GM06990 (cell line): ENCODE measurements at regions not wholly inside any gene's neighbourhood (a gene's known extent, or its start where the extent isn't known, plus 50 kb on each side); places are given as distances from the start of the nearest gene placed in this dataset.

Experiments used
- DNase-seq: peaks from one replicate; pipeline ENCODE4 v3.0.0-alpha.2; 2011; ENCODE audit not compliant: insufficient read length; ENCODE audit errors: extremely low read depth
- H3K27me3 ChIP-seq: replicated peaks from 2 replicates; pipeline ENCODE4 v1.6.0; 2011; ENCODE audit warnings: low read length; ENCODE audit not compliant: control insufficient read depth, insufficient read depth
- H3K36me3 ChIP-seq: 2 replicates; pipeline ENCODE4 v1.5.1; 2011; ENCODE audit warnings: low read length; ENCODE audit not compliant: control insufficient read depth, insufficient read depth
- H3K4me3 ChIP-seq: replicated peaks from 2 replicates; pipeline ENCODE4 v1.5.1; 2011; ENCODE audit warnings: low read depth, mild to moderate bottlenecking, control low read depth, low read length
- TF ChIP-seq, protein P1 (sequence below): IDR thresholded peaks from 2 replicates; pipeline ENCODE4 v1.5.1; 2011; ENCODE audit warnings: low read length, control low read depth, mild to moderate bottlenecking, inconsistent platforms; ENCODE audit not compliant: insufficient read depth, poor library complexity, severe bottlenecking

DNA sequence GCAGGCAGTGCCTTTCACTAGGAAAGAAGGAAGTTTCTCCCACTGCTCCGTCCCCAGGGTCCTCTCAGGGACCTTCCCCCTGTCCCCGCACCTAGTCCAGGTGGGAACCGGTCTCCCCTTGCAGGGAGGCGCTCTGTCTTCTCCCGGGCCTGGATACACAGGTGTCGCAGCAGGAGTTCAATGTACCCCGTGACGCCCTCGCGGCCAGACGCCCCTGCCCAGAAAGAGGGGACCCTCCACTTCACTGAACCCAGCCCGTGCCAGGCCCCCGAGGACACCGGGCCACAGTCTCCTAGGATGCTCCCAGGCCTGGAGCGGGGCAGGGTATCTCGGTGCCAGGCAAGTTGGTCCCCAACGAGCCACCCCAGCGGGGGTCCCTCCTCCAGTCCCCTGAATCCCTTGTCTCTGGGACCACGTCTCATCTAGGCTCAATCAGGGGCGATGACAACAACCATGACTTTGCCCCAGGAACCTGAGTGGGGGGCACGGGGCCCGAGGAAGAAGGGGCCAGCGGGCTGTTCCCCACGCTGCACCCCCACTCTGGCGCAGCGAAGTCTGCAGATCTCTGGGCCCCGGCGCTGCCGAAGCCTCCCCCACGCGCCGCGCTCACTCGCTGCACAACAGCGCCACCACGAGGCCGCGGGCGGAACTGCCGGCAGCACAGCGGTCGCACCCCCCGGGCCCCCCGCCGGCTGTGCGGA lies 103.0 kb downstream of the EDN3 start:
- no peaks in the 10 kb centered on the region; the same call in 1 of the 2 replicates for H3K27me3 ChIP-seq
- TF ChIP-seq, protein P1, sequence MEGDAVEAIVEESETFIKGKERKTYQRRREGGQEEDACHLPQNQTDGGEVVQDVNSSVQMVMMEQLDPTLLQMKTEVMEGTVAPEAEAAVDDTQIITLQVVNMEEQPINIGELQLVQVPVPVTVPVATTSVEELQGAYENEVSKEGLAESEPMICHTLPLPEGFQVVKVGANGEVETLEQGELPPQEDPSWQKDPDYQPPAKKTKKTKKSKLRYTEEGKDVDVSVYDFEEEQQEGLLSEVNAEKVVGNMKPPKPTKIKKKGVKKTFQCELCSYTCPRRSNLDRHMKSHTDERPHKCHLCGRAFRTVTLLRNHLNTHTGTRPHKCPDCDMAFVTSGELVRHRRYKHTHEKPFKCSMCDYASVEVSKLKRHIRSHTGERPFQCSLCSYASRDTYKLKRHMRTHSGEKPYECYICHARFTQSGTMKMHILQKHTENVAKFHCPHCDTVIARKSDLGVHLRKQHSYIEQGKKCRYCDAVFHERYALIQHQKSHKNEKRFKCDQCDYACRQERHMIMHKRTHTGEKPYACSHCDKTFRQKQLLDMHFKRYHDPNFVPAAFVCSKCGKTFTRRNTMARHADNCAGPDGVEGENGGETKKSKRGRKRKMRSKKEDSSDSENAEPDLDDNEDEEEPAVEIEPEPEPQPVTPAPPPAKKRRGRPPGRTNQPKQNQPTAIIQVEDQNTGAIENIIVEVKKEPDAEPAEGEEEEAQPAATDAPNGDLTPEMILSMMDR: peak; percentile 69
- H3K36me3 ChIP-seq: no peaks in the 10 kb centered on the region
- DNase-seq: peak; percentile 41
- H3K4me3 ChIP-seq: no peak overlapping the region

DNA sequence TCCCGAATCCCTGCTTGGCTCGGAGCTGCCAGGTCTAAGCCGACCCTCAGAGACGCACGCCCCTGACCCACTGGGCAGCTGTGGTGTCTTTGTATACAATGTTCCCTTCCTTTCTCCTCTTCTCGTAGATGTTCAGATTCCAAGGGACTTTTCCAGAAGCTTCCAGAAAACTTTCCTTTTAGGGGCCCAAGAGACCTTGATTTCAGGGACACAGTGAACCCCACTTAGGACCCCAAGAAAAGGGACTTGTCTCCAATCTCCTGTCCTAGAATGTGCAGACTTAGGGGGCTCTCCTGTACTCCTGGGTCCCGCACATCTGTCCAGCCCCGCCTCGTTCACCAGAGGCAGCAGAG lies 103.5 kb downstream of the EDN3 start:
- Histone ChIP-seq H3K4me3 (no peak overlapping the region), H3K36me3 (no peaks in the 10 kb centered on the region), H3K27me3 (no peaks in the 10 kb centered on the region; the same call in 1 of the 2 replicates)
- no peak for DNase-seq
- TF ChIP-seq, protein P1: no peak

DNA sequence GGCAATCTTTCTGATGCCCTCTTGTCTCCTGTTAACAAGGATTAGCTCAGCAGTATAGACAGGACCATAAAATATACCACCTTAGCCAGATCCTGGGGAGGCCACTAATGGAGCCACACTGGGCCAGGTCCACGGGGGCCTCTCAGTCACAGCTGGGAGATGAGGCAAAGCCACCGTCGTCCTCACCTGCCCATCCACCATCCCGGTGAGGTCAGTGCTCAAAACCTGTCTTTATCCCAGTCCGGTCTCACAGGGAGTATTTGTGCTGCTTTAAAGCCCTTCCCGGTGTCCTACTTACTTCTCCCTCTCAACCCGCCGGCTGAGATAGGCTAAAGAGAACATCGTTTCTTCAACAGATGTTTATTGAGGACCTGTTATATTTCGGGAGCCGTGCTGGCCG lies 104.3 kb downstream of the EDN3 start:
- DNase-seq: no peak
- Histone ChIP-seq H3K4me3 (no peak overlapping the region), H3K36me3 (no peaks in the 10 kb centered on the region), H3K27me3 (no peaks in the 10 kb centered on the region; the same call in 1 of the 2 replicates)
- TF ChIP-seq, protein P1: no peak

DNA sequence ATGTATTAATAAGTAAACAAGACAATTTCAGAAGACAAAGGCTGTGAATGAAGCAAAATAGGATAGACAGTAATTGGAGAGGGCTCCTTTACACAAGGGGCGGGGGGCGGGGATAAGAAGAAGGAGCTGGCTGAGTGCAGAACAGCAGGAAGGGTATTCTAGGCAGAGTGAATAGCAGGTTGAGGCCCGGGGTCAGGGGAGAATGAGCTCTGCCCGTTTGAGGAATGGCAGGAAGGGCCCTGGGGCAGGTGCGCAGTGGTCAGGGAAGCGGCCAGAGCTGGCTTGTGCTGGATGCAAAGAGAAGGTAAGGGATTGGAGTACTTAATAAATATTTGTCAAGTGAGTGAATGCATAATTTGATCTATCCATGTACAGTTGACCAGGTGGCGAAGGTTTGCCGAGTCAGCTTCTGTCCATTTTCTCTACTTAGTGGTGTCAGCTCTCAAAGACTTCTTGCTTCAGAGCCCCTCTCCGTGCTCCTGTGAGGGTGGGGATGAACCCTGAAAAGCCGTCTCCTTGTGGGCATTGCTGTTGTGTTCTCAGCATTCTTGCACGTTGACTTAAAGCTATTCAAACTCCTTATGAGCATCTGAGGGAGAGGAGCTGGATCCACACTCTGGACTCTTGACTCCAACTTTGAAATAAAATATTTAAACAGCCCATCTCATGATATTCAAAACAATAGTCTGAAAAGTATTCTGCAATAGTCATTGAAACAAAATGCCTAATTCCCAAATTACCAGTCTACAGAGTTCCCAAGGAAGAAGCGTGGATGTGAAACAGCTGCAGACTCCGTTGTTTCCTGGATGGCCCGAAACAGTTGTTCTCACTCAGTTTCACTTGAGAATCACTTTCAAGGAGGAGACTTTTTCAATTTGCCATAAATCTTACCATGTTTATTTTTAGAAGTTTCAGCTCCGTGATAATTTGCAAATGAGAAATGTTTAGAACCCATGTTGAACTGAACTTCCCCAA lies 105.1 kb downstream of the EDN3 start:
- DNase-seq: no peak
- no peaks in the 10 kb centered on the region for H3K36me3 ChIP-seq
- TF ChIP-seq, protein P1: no peak
- H3K4me3 ChIP-seq: no peak overlapping the region
- H3K27me3 ChIP-seq: no peaks in the 10 kb centered on the region; the same call in 1 of the 2 replicates

DNA sequence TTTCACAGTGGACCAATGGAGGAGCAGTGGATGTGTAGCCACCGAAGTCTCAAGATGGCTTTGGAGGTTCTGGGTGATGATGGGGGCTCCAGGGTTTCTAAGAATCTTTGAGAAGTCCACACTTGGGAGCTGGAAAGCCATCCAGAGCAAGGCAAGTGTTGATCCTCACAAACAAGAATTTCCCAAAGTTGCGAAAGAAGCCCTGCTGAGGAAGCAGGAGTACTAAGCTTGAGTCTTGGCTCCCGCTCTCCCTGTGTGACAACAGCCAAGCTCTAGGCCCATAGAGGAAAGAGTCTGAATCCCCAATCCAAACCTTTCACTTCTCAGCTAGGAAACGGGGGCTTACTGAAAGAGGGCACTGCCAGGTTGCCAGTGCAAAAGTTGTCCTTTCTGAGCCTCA lies 106.0 kb downstream of the EDN3 start:
- Histone ChIP-seq H3K4me3 (no peak overlapping the region), H3K27me3 (no peaks in the 10 kb centered on the region; the same call in 1 of the 2 replicates), H3K36me3 (no peaks in the 10 kb centered on the region)
- TF ChIP-seq, protein P1: no peak
- no peak for DNase-seq
